Muscle of back (tissue), 3 donors: ENCODE measurements at regions not wholly inside any gene's neighbourhood (a gene's known extent, or its start where the extent isn't known, plus 50 kb on each side); places are given as distances from the start of the nearest gene placed in this dataset.

Experiments
- DNase-seq, 3 donors: peaks; one replicate each; pipeline versions ENCODE4 v3.0.0 to v3.0.0-alpha.2; 2013

GRCh38 chr22:48263431-48263765 lies 1500.9 kb downstream of the TBC1D22A start:
- DNase-seq, result no peak

GRCh38 chr22:48262596-48263430 lies 1500.4 kb downstream of the TBC1D22A start:
- no peak for DNase-seq

DNA sequence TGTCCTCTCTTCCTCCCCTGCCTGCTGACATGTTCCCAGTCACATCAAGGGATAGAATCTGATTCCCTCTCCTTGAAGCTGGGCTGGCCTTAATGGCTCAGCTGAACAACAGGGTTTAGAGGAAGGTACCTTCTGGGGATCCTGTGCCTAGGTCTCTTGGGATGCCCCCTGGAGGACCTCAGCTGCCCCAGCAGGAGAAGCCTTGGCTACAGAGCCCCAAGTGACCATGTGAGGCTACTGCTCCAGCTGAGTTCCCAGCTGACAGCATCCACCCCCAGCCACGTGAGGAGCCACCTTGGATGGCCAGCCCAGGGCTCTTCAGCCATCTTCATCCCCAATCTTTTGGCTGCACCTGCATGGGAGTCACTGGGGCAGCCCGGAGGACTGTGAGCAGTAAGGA lies 1499.3 kb downstream of the TBC1D22A start:
- no peak for DNase-seq

- no peak for DNase-seq
Measured at GRCh38 chr22:48261048-48261621, 1498.7 kb downstream of the TBC1D22A start.

GRCh38 chr22:48259991-48260670 lies 1497.7 kb downstream of the TBC1D22A start:
- DNase-seq, result no peak

DNA sequence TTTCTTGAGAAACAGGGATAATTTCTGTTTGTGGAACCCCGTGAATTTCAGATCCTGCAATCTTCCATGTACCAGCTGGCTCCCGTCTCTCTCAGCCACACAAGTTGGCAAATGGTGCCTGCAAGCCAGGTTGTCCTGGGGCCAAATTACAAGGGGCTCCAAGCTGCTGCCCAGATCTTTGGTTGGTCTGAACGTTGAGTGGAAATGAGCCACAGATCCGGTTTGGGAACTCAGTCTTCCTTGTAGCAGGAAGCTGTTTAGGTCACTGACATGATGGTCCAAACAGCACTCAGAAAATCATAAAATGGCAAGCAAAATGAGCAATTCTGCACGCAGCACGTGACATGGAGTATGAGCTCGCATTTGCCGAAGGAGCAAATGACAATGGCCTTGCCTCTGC lies 1496.4 kb downstream of the TBC1D22A start:
- no peak for DNase-seq

GRCh38 chr22:48258064-48258701 lies 1495.7 kb downstream of the TBC1D22A start:
- DNase-seq, result no peak

DNA sequence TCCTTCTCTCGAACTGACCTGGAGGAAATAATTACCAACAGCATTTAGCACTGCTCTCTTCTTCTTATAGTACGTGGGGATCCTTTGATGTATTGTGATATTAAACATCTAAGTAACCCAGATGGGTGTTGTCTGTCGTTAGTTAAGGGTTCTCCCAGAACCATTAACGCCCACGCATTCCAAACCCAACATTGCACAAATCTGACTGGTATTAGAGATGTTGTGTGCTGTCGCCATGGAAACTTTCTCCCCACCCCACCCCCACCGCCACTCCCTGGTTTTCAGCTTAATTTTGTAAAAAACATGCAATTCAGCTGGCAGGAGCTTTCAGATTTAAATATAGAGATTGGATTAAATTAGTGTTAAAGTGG lies 1495.2 kb downstream of the TBC1D22A start:
- no peak for DNase-seq

DNA sequence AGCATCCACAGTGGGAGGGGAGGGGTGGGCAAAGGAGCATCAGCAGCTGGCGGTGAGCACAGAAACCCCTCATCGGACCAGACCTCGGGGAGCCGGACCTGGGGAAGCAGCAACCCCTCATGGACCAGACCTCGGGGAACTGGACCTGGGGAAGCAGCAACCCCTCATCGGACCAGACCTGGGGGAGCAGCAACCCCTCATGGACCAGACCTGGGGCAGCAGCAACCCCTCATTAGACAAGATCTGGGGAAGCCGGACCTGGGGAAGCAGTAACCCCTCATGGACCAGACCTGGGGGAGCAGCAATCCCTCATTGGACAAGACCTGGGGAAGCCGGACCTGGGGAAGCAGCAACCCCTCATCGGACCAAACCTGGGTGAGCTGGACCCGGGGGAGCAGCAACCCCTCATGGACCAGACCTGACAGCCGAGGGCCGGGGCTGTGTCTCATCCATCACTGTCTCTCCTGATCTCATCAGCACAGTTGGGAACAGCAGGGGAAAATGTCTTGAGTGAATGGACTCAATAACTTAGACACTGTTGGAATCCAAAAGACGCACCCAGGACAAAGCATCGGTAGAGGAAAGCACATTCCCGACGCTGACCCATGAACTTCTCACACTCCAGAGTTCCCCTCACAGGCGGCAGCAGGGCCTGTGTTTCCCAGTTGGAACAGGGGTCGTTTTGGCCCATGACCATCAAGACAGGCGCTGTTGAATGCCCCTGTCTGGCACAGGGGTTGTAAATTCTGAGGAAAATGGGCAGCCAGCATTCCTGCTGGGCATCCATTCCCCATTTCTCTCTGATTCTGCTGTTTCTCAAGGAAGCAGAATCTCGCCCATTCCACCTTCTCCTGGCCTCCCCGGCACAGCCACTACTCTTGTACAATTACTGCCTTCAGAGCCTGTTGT lies 1494.6 kb downstream of the TBC1D22A start:
- DNase-seq, result no peak

DNA sequence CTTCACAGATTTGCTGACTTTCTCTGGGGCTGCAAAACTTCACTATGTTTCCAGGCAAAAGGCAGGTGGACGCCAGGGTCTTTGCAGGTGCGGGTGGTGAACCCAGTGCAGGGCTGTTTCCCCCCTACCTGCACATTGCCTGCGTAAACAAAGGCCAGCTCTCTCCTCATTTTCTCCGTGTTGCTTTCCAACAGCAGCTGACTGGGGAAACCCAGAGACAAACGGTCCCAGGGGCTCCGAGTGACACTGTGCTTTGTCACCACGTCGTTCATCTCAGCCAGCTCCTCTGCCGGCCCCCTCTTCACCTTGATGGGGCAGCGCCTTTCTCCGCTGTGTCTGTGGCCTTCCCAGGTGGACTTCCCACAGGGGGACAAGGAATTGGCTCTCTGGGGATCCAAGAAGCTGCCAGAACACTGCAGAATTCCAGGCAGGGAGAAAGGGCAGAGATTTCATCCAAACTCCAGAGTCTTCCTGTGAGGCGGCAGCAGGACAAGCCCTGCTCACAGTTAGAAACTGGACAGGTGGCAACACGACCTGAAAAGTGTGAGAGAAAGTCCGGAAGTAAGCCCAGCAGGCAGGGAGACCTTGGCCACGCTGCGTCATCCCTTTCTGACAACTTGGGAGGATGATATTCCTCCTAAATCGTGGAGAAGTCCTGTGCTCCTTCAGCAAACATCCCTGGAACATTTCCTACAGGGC lies 1493.7 kb downstream of the TBC1D22A start:
- no peak for DNase-seq

- peak in 1 of 3 donors; percentile 21 for DNase-seq
Measured at GRCh38 chr22:48254311-48254873, 1491.9 kb downstream of the TBC1D22A start.

- no peak for DNase-seq
Measured at GRCh38 chr22:48253573-48253972, 1491.1 kb downstream of the TBC1D22A start.

- DNase-seq, result no peak
Measured at GRCh38 chr22:48253136-48253535, 1490.7 kb downstream of the TBC1D22A start.

- no peak for DNase-seq
Measured at GRCh38 chr22:48251629-48252028, 1489.2 kb downstream of the TBC1D22A start.

DNA sequence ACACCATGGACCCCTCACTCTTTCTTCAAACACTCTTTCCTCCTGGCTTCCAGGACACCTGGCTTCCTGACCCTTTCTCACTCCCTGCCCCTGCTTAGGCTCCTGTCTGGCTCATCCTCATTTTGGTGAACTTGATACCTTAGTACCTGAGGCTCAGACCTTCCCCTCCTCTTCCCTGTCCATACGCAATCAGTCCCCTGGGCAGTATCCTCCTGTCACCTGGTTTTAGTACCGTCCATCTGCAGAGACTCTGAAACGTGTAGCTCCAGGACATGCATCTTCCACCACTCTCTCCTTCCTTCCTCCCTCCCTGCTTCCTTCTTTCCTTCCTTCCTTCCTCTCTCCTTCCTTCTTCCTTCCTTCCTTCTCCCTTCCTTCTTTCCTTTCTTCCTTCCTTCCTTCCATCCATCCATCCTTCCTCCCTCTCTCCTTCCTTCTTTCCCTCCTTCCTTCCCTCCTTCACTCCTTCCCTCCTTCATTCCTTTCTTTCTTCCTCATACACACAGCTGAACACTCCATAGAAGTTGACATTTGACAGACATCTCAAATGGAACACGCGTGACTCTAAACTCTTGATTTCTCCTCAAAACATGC lies 1488.6 kb downstream of the TBC1D22A start:
- DNase-seq, result no peak

- DNase-seq, result no peak
Measured at GRCh38 chr22:48250286-48250895, 1487.9 kb downstream of the TBC1D22A start.

GRCh38 chr22:48249713-48250268 lies 1487.3 kb downstream of the TBC1D22A start:
- DNase-seq, result no peak

GRCh38 chr22:48248901-48249455 lies 1486.5 kb downstream of the TBC1D22A start:
- DNase-seq, result no peak

- DNase-seq, result no peak
Measured at GRCh38 chr22:48247829-48248228, 1485.4 kb downstream of the TBC1D22A start.
